H1 (cell line): ENCODE measurements at regions not wholly inside any gene's neighbourhood (a gene's known extent, or its start where the extent isn't known, plus 50 kb on each side); places are given as distances from the start of the nearest gene placed in this dataset.
"Not testable (repeated sequence)": the region's sequence is repeated elsewhere in the genome, so short reads cannot be mapped to it uniquely, and the experiment has no call there.

ENCODE experiments used
- CTCF ChIA-PET: fragments of 300-600 bp; sonication (Branson Sonifier 250); formaldehyde crosslinking; loops from one replicate; lab custom pipeline; 2021; ENCODE audit not compliant: partially characterized antibody; lab: Charles Lee
- POLR2A ChIA-PET: fragments of 300-600 bp; sonication (Branson Sonifier 250); formaldehyde crosslinking; loops from one replicate; lab custom pipeline; 2021; ENCODE audit warnings: inconsistent platforms; ENCODE audit not compliant: partially characterized antibody; lab: Charles Lee
- DNase-seq, 2 experiments: peaks; one replicate each; pipeline versions ENCODE4 v3.0.0 to v3.0.0-alpha.2; 2010 to 2022; ENCODE audit warnings: low spot score in 2 of 2, low read depth in 1 of 2, mixed read lengths in 1 of 2
- FAIRE-seq: peaks from 2 replicates; lab custom pipeline; 2011; peaks lifted over from hg19 to GRCh38; lab: Jason Lieb, UNC
- H2AFZ ChIP-seq: 2 replicates; pipeline ENCODE4 v1.8.1; 2012; ENCODE audit warnings: low read length, inconsistent platforms
- H2AK5ac ChIP-seq: 2 replicates; pipeline ENCODE4 v1.6.1; 2013; ENCODE audit warnings: low read depth, low read length
- H2BK120ac ChIP-seq: replicated peaks from 2 replicates; pipeline ENCODE3; 2013; ENCODE audit warnings: low read depth, low read length, inconsistent platforms
- H2BK12ac ChIP-seq: 2 replicates; pipeline ENCODE4 v1.6.1; 2013; ENCODE audit warnings: low read depth, low read length
- H2BK15ac ChIP-seq: 2 replicates; pipeline ENCODE4 v1.6.1; 2013; ENCODE audit warnings: low read length
- H2BK20ac ChIP-seq: 2 replicates; pipeline ENCODE4 v1.6.1; 2013; ENCODE audit warnings: low read length
- H2BK5ac ChIP-seq: 2 replicates; pipeline ENCODE4 v1.6.1; 2013; ENCODE audit warnings: low read depth, low read length
- H3K14ac ChIP-seq: 2 replicates; pipeline ENCODE4 v1.6.1; 2013; ENCODE audit warnings: inconsistent platforms; ENCODE audit not compliant: insufficient read length
- H3K18ac ChIP-seq: 2 replicates; pipeline ENCODE4 v1.6.1; 2013; ENCODE audit warnings: low read length; ENCODE audit errors: extremely low read depth
- H3K23ac ChIP-seq: 2 replicates; pipeline ENCODE4 v1.6.1; 2013; ENCODE audit warnings: inconsistent platforms; ENCODE audit not compliant: insufficient read length
- H3K23me2 ChIP-seq: 2 replicates; pipeline ENCODE4 v1.6.1; 2013; ENCODE audit warnings: low read depth, low read length
- H3K27ac ChIP-seq: 2 replicates; pipeline ENCODE4 v1.6.1; 2011; ENCODE audit warnings: low read depth, low read length, inconsistent platforms
- H3K27me3 ChIP-seq, 4 experiments: replicated peaks in 1 of 4; 1 replicate in 1 of 4; 2 replicates in 3 of 4; pipeline versions ENCODE4 v1.6.1 to v1.8.1; 2011 to 2013; ENCODE audit warnings: low read length in 3 of 4, mild to moderate bottlenecking in 3 of 4, inconsistent platforms in 2 of 4, mixed read lengths in 2 of 4, moderate library complexity in 1 of 4; ENCODE audit not compliant: control insufficient read depth in 3 of 4, insufficient read depth in 3 of 4; ENCODE audit errors: extremely low read depth in 1 of 4
- H3K36me3 ChIP-seq, 4 experiments: 2 replicates each; pipeline versions ENCODE4 v1.6.1 to v1.8.1; 2011 to 2013; ENCODE audit warnings: mild to moderate bottlenecking in 4 of 4, low read length in 3 of 4, moderate library complexity in 2 of 4, control low read depth in 1 of 4, inconsistent platforms in 1 of 4; ENCODE audit not compliant: insufficient read depth in 4 of 4, control insufficient read depth in 2 of 4
- H3K4ac ChIP-seq: replicated peaks from 2 replicates; pipeline ENCODE3; 2013; ENCODE audit warnings: low read length, low read depth, mixed read lengths, inconsistent platforms; ENCODE audit not compliant: insufficient read length
- H3K4me1 ChIP-seq, 4 experiments: replicated peaks in 1 of 4; 1 replicate in 1 of 4; 2 replicates in 3 of 4; pipeline versions ENCODE4 v1.6.1 to v1.8.1; 2011 to 2013; ENCODE audit warnings: low read length in 3 of 4, inconsistent platforms in 2 of 4, mixed read lengths in 1 of 4; ENCODE audit not compliant: insufficient read depth in 4 of 4, control insufficient read depth in 3 of 4
- H3K4me2 ChIP-seq, 2 experiments: 2 replicates each; pipeline versions ENCODE4 v1.6.1 to v1.8.1; 2011 to 2013; ENCODE audit warnings: low read depth in 2 of 2, low read length in 2 of 2, control low read depth in 1 of 2, inconsistent platforms in 1 of 2, mild to moderate bottlenecking in 1 of 2; ENCODE audit not compliant: insufficient read depth in 1 of 2
- H3K4me3 ChIP-seq, 4 experiments: fragments of 200-600, 300-600 bp in 1 of 4; sonication (generic), shearing (Covaris generic), sonication (Bioruptor Twin) in 1 of 4; 2 replicates each; pipeline versions ENCODE4 v1.5.1 to v1.8.1; 2011 to 2016; ENCODE audit warnings: low read length in 4 of 4, low read depth in 3 of 4, control low read depth in 2 of 4, inconsistent platforms in 2 of 4, mild to moderate bottlenecking in 2 of 4, mixed read lengths in 1 of 4, moderate library complexity in 1 of 4; ENCODE audit not compliant: insufficient read depth in 2 of 4; ENCODE audit errors: extremely low read depth in 1 of 4
- H3K56ac ChIP-seq: replicated peaks from 2 replicates; pipeline ENCODE3; 2013; ENCODE audit warnings: low read depth, mild to moderate bottlenecking, mixed read lengths, low read length, inconsistent platforms; ENCODE audit not compliant: insufficient read length
- H3K79me1 ChIP-seq: 2 replicates; pipeline ENCODE4 v1.6.1; 2013; ENCODE audit warnings: low read depth, low read length, control low read depth
- H3K79me2 ChIP-seq, 2 experiments: 2 replicates each; pipeline versions ENCODE4 v1.6.1 to v1.8.1; 2012 to 2013; ENCODE audit warnings: low read length in 2 of 2, mild to moderate bottlenecking in 2 of 2, inconsistent platforms in 1 of 2; ENCODE audit not compliant: insufficient read depth in 2 of 2, control insufficient read depth in 1 of 2
- H3K9ac ChIP-seq, 4 experiments: replicated peaks in 1 of 4; 1 replicate in 1 of 4; 2 replicates in 3 of 4; pipeline versions ENCODE4 v1.6.1 to v1.8.1; 2011 to 2013; ENCODE audit warnings: low read depth in 3 of 4, low read length in 3 of 4, control low read depth in 2 of 4, mild to moderate bottlenecking in 2 of 4, moderate library complexity in 2 of 4, inconsistent platforms in 1 of 4; ENCODE audit errors: extremely low read depth in 1 of 4
- H3K9me3 ChIP-seq, 2 experiments: 2 replicates each; pipeline versions ENCODE4 v1.6.1 to v1.8.1; 2012 to 2013; ENCODE audit warnings: mild to moderate bottlenecking in 2 of 2, moderate library complexity in 2 of 2, control low read depth in 1 of 2, inconsistent platforms in 1 of 2, low read depth in 1 of 2, low read length in 1 of 2, mixed read lengths in 1 of 2; ENCODE audit not compliant: insufficient read depth in 2 of 2
- H4K20me1 ChIP-seq, 2 experiments: replicated peaks in 1 of 2; 2 replicates each; pipeline versions ENCODE3 to v1.8.1; 2011 to 2013; ENCODE audit warnings: inconsistent platforms in 2 of 2, low read length in 2 of 2, mild to moderate bottlenecking in 1 of 2; ENCODE audit not compliant: insufficient read depth in 2 of 2, control insufficient read depth in 1 of 2
- H4K5ac ChIP-seq: 2 replicates; pipeline ENCODE4 v1.6.1; 2013; ENCODE audit warnings: low read length, low read depth, mixed read lengths, inconsistent platforms; ENCODE audit not compliant: insufficient read length
- H4K8ac ChIP-seq: 2 replicates; pipeline ENCODE4 v1.8.0; 2013; ENCODE audit warnings: mild to moderate bottlenecking, moderate library complexity, low read length, inconsistent platforms; ENCODE audit not compliant: insufficient read depth; ENCODE audit errors: extremely low read depth
- H4K91ac ChIP-seq: replicated peaks from 2 replicates; pipeline ENCODE3; 2013; ENCODE audit warnings: low read length, mixed read lengths, inconsistent platforms; ENCODE audit not compliant: insufficient read length
- WGBS, 2 experiments: shearing (Covaris generic) in 1 of 2; methylation state at CpG; one replicate each; pipeline versions ENCODE4 v1.1.6 to v1.1.7; 2013 to 2015; ENCODE audit warnings: low lambda C conversion rate in 2 of 2, mixed read lengths in 2 of 2, inconsistent platforms in 1 of 2, low coverage in 1 of 2, missing lambda C conversion rate in 1 of 2; ENCODE audit not compliant: insufficient replicate concordance in 2 of 2, insufficient coverage in 1 of 2, insufficient read length in 1 of 2; ENCODE audit errors: extremely low coverage in 1 of 2, missing lambda C conversion rate in 1 of 2; 5-methylcytosine and 5-hydroxymethylcytosine counted together

- H2BK20ac ChIP-seq, H3K79me2 ChIP-seq, FAIRE-seq, H3K27me3 ChIP-seq, H3K14ac ChIP-seq, H3K23ac ChIP-seq, H3K9ac ChIP-seq, H3K4me3 ChIP-seq, H3K36me3 ChIP-seq, H2BK12ac ChIP-seq, H3K4ac ChIP-seq, H4K8ac ChIP-seq, H3K56ac ChIP-seq, H2AK5ac ChIP-seq, H3K4me1 ChIP-seq, H2BK5ac ChIP-seq, H3K18ac ChIP-seq, H3K4me2 ChIP-seq, H4K20me1 ChIP-seq, H2BK15ac ChIP-seq, H3K9me3 ChIP-seq, H3K79me1 ChIP-seq, H3K23me2 ChIP-seq, CTCF ChIA-PET, H4K5ac ChIP-seq, DNase-seq, H3K27ac ChIP-seq, H2BK120ac ChIP-seq, H4K91ac ChIP-seq, H2AFZ ChIP-seq: not testable (repeated sequence)
- 94% methylated on average over 7 of the region's 8 CpGs; no CpG with 5 or more reads in 1 of the 2 experiments for WGBS, 2 experiments
- POLR2A ChIA-PET = interaction anchor here (0.6 kb wide), 1 partner anchor 14 kb away, joined by 3 read pairs; no protein-coding TSS in a partner anchor
Measured at GRCh38 chr9:110023221-110023620, 184.7 kb downstream of the C9orf152 start.
